ENCODE measurements at regions not wholly inside any gene's neighbourhood (a gene's known extent, or its start where the extent isn't known, plus 50 kb on each side); places are given as distances from the start of the nearest gene placed in this dataset.

- Histone ChIP-seq H3K36me3 (ENCODE audit: control insufficient read depth in 1 of 2, insufficient read depth in 2 of 2, low read length in 2 of 2) (no peaks in the 10 kb centered on the region), H3K27ac (ENCODE audit: low read depth, low read length) (no peak overlapping the region), H3K9ac (ENCODE audit: low read length) (no peak overlapping the region), H2AFZ (ENCODE audit: low read depth, low read length, poor library complexity, severe bottlenecking) (no peak overlapping the region), H3K4me1 (ENCODE audit: control insufficient read depth in 1 of 2, insufficient read depth in 2 of 2, low read length in 2 of 2) (no peaks in the 10 kb centered on the region), H3K4me2 (ENCODE audit: low read length) (no peak overlapping the region), H3K79me2 (ENCODE audit: insufficient read depth, low read length) (no peaks in the 10 kb centered on the region), H3K9me3 (ENCODE audit: control insufficient read depth in 1 of 2, insufficient read depth in 1 of 2, low read depth in 1 of 2, low read length in 2 of 2) (no peaks in the 10 kb centered on the region), H3K27me3 (ENCODE audit: insufficient read depth, low read length) (no peaks in the 10 kb centered on the region), H3K4me3 (replicated peaks in 1 of 2; ENCODE audit: low read depth in 1 of 2, low read length in 2 of 2) (no peak overlapping the region), H4K20me1 (ENCODE audit: insufficient read depth) (no peaks in the 10 kb centered on the region), H3K9me2 (ENCODE audit: insufficient read depth) (no peaks in the 10 kb centered on the region)
- TF ChIP-seq SIN3A (IDR thresholded peaks at IDR 0.05; ENCODE audit: low read depth) (no peak), CBX3 (IDR thresholded peaks at IDR 0.05; ENCODE audit: low read depth) (no peak)
- BruUV-seq (replicated peaks), result no TSS peak
- intact Hi-C loops (cut with micrococcal nuclease), result no loop called here
- no peak for DNase-seq (ENCODE audit: low read depth, low spot score)
- CTCF ChIA-PET, result no interaction called here
- RAD21 ChIA-PET (ENCODE audit: low non-redundant PET in 1 of 2, low total read pairs in 2 of 2, uncharacterized antibody in 2 of 2, unreplicated experiment in 2 of 2), result no interaction called here
- POLR2A ChIA-PET, result no interaction called here
- no peak for ATAC-seq
Observed at GRCh38 chr2:2547911-2548310, 216.8 kb upstream of the MYT1L start.

- DNase-seq (ENCODE audit: low read depth, low spot score) (no peak), ATAC-seq (no peak)
- RAD21 ChIA-PET (ENCODE audit: low non-redundant PET in 1 of 2, low total read pairs in 2 of 2, uncharacterized antibody in 2 of 2, unreplicated experiment in 2 of 2), result no interaction called here
- Histone ChIP-seq H3K4me2 (ENCODE audit: low read length) (no peak overlapping the region), H3K36me3 (ENCODE audit: control insufficient read depth in 1 of 2, insufficient read depth in 2 of 2, low read length in 2 of 2) (no peaks in the 10 kb centered on the region), H3K4me3 (replicated peaks in 1 of 2; ENCODE audit: low read depth in 1 of 2, low read length in 2 of 2) (no peak overlapping the region), H3K27me3 (ENCODE audit: insufficient read depth, low read length) (no peaks in the 10 kb centered on the region), H3K27ac (ENCODE audit: low read depth, low read length) (no peak overlapping the region), H2AFZ (ENCODE audit: low read depth, low read length, poor library complexity, severe bottlenecking) (no peak overlapping the region), H3K9me2 (ENCODE audit: insufficient read depth) (no peaks in the 10 kb centered on the region), H3K9me3 (ENCODE audit: control insufficient read depth in 1 of 2, insufficient read depth in 1 of 2, low read depth in 1 of 2, low read length in 2 of 2) (no peaks in the 10 kb centered on the region), H3K79me2 (ENCODE audit: insufficient read depth, low read length) (no peaks in the 10 kb centered on the region), H4K20me1 (ENCODE audit: insufficient read depth) (no peaks in the 10 kb centered on the region), H3K4me1 (ENCODE audit: control insufficient read depth in 1 of 2, insufficient read depth in 2 of 2, low read length in 2 of 2) (no peaks in the 10 kb centered on the region), H3K9ac (ENCODE audit: low read length) (no peak overlapping the region)
- POLR2A ChIA-PET, result no interaction called here
- BruUV-seq (replicated peaks), result no TSS peak
- intact Hi-C loops (cut with micrococcal nuclease), result no loop called here
- TF ChIP-seq CTCF (IDR thresholded peaks at IDR 0.05 in 2 of 3, conservative IDR thresholded peaks at IDR 0.05 in 1 of 3; ENCODE audit: borderline replicate concordance in 1 of 3, insufficient read depth in 1 of 3, low read depth in 2 of 3, low read length in 2 of 3), result no peak
- TF ChIP-seq MAX (IDR thresholded peaks at IDR 0.05), result no peak
- CTCF ChIA-PET, result no interaction called here
Observed at GRCh38 chr2:2547451-2547850, 216.4 kb upstream of the MYT1L start.

Data from HCT116 (cell line).